Caco-2 (cell line): ENCODE measurements at regions not wholly inside any gene's neighbourhood (a gene's known extent, or its start where the extent isn't known, plus 50 kb on each side); places are given as distances from the start of the nearest gene placed in this dataset.

Experiments used
- BruUV-seq: library from RNA; stranded (reverse); fragments of 400-500 nt; replicated peaks from 2 replicates; lab custom pipeline; 2021; lab: Mats Ljungman, UMichigan
- CTCF ChIA-PET: fragments of 300-600 bp; sonication (Branson Sonifier 250); formaldehyde crosslinking; loops from one replicate; lab custom pipeline; 2022; ENCODE audit warnings: antibody characterized with exemption; lab: Charles Lee
- POLR2A ChIA-PET: fragments of 300-600 bp; sonication (Branson Sonifier 250); formaldehyde crosslinking; loops from one replicate; lab custom pipeline; 2022; ENCODE audit warnings: antibody characterized with exemption; lab: Charles Lee
- DNase-seq, 2 experiments: peaks; one replicate each; pipeline versions ENCODE4 v3.0.0 to v3.0.0-alpha.2; 2020 to 2022
- H3K27me3 ChIP-seq: replicated peaks from 2 replicates; pipeline ENCODE4 v1.6.0; 2011; ENCODE audit warnings: low read length; ENCODE audit not compliant: control insufficient read depth, insufficient read depth
- H3K36me3 ChIP-seq: 2 replicates; pipeline ENCODE4 v1.5.1; 2011; ENCODE audit warnings: low read length; ENCODE audit not compliant: control insufficient read depth, insufficient read depth
- H3K4me1 ChIP-seq: fragments of 250-450 bp; sonication (Bioruptor Pico); 2 replicates; pipeline ENCODE4 v1.5.1; 2020; ENCODE audit warnings: mild to moderate bottlenecking
- H3K4me3 ChIP-seq: 2 replicates; pipeline ENCODE4 v1.5.1; 2011; ENCODE audit warnings: low read depth, mild to moderate bottlenecking, control low read depth, low read length
- H3K9me3 ChIP-seq: fragments of 250-450 bp; sonication (Bioruptor Pico); 2 replicates; pipeline ENCODE4 v1.5.1; 2020; ENCODE audit warnings: mild to moderate bottlenecking, moderate library complexity
- H3K27ac Mint-ChIP-seq: one replicate; pipeline ENCODE4 v1.8.0; 2022; ENCODE audit warnings: mixed read lengths; ENCODE audit not compliant: unreplicated experiment
- H3K27me3 Mint-ChIP-seq: one replicate; pipeline ENCODE4 v1.8.0; 2022; ENCODE audit warnings: mixed read lengths; ENCODE audit not compliant: insufficient read depth, unreplicated experiment
- H3K36me3 Mint-ChIP-seq: one replicate; pipeline ENCODE4 v1.8.0; 2022; ENCODE audit warnings: mild to moderate bottlenecking, mixed read lengths; ENCODE audit not compliant: insufficient read depth, unreplicated experiment
- H3K4me1 Mint-ChIP-seq: one replicate; pipeline ENCODE4 v1.8.0; 2022; ENCODE audit warnings: low read depth, mixed read lengths; ENCODE audit not compliant: unreplicated experiment
- H3K4me3 Mint-ChIP-seq: one replicate; pipeline ENCODE4 v1.8.0; 2022; ENCODE audit warnings: mild to moderate bottlenecking, moderate library complexity, mixed read lengths; ENCODE audit not compliant: unreplicated experiment
- H3K9me3 Mint-ChIP-seq: one replicate; pipeline ENCODE4 v1.8.0; 2022; ENCODE audit warnings: mixed read lengths; ENCODE audit not compliant: unreplicated experiment
- intact Hi-C: fragments of 100-400 bp; cut with micrococcal nuclease; formaldehyde crosslinking; loops from one replicate; pipeline ENCODE4 v1.10.0; 2022; ENCODE audit not compliant: unreplicated experiment
- TF ChIP-seq, protein P1 (sequence below), 2 experiments: fragments of 200-600 bp in 1 of 2; IDR thresholded peaks; 1 replicate in 1 of 2; 2 replicates in 1 of 2; pipeline versions ENCODE4 v1.5.1 to v1.8.0; 2011 to 2022; ENCODE audit warnings: antibody characterized with exemption in 1 of 2, control low read depth in 1 of 2, inconsistent platforms in 1 of 2, low read depth in 1 of 2, low read length in 1 of 2, mild to moderate bottlenecking in 1 of 2, moderate library complexity in 1 of 2; ENCODE audit not compliant: insufficient read depth in 1 of 2, severe bottlenecking in 1 of 2, unreplicated experiment in 1 of 2

DNA sequence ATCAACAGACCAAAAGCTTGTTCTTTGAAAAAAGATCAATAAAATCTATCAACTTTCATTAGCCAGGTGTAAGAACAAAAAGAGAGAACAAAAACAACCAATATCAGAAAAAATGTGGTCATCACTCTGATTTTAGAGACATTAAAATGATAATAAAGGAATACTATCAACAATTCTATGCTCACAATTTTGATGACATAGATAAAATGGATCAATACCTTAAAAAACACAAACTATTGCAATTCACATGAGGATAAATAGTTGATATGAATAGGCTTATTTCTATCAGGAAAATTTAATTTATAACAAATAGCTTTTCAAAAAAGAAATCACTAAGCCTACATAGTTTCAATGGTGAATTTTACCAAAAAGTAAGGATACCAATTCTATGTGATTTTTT is 809.4 kb upstream of the EYS start:
- Mint-ChIP-seq H3K4me3 (no peak overlapping the region), H3K36me3 (no peaks in the 10 kb centered on the region), H3K27ac (no peak overlapping the region), H3K4me1 (no peaks in the 10 kb centered on the region), H3K27me3 (no peaks in the 10 kb centered on the region), H3K9me3 (no peaks in the 10 kb centered on the region)
- ChIA-PET POLR2A (no interaction called here), CTCF (no interaction called here)
- H3K4me3 ChIP-seq = no peak overlapping the region
- H3K4me1 ChIP-seq = no peaks in the 10 kb centered on the region
- no peaks in the 10 kb centered on the region for H3K27me3 ChIP-seq
- BruUV-seq = no TSS peak
- H3K36me3 ChIP-seq = no peaks in the 10 kb centered on the region
- TF ChIP-seq, protein P1, sequence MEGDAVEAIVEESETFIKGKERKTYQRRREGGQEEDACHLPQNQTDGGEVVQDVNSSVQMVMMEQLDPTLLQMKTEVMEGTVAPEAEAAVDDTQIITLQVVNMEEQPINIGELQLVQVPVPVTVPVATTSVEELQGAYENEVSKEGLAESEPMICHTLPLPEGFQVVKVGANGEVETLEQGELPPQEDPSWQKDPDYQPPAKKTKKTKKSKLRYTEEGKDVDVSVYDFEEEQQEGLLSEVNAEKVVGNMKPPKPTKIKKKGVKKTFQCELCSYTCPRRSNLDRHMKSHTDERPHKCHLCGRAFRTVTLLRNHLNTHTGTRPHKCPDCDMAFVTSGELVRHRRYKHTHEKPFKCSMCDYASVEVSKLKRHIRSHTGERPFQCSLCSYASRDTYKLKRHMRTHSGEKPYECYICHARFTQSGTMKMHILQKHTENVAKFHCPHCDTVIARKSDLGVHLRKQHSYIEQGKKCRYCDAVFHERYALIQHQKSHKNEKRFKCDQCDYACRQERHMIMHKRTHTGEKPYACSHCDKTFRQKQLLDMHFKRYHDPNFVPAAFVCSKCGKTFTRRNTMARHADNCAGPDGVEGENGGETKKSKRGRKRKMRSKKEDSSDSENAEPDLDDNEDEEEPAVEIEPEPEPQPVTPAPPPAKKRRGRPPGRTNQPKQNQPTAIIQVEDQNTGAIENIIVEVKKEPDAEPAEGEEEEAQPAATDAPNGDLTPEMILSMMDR (IDR thresholded peaks at IDR 0.05; ENCODE audit: insufficient read depth in 1 of 2, low read depth in 1 of 2, low read length in 1 of 2, severe bottlenecking in 1 of 2, unreplicated experiment in 1 of 2) = no peak
- no peaks in the 10 kb centered on the region for H3K9me3 ChIP-seq
- DNase-seq = no peak
- intact Hi-C loops = no loop called here

DNA sequence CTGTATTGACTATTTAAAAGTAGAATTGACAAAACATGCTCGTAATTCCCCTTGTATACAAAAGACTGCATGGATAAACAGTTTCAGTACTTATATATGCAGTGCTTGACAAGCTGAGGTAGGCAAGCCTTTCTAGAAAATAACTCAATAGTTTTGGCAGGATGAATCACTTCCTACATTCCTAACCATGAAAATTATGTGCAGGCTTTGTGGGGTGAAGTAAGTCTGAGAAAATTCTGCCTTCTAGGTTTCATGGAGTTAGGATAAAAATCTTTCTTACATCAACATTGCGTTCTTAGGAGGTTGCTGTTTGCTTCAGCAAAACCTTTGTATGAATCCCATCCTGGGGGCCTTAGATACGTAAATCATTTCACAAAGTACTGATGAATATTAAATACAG is 801.4 kb upstream of the EYS start:
- intact Hi-C loops = no loop called here
- no peak for DNase-seq
- Mint-ChIP-seq H3K27me3 (no peaks in the 10 kb centered on the region), H3K36me3 (no peaks in the 10 kb centered on the region), H3K9me3 (no peaks in the 10 kb centered on the region), H3K4me3 (no peak overlapping the region), H3K4me1 (no peaks in the 10 kb centered on the region), H3K27ac (no peak overlapping the region)
- BruUV-seq = no TSS peak
- CTCF ChIA-PET = no interaction called here
- Histone ChIP-seq H3K9me3 (no peaks in the 10 kb centered on the region), H3K27me3 (no peaks in the 10 kb centered on the region), H3K4me1 (no peaks in the 10 kb centered on the region), H3K4me3 (no peak overlapping the region), H3K36me3 (no peaks in the 10 kb centered on the region)
- TF ChIP-seq, protein P1 (IDR thresholded peaks at IDR 0.05; ENCODE audit: insufficient read depth in 1 of 2, low read depth in 1 of 2, low read length in 1 of 2, severe bottlenecking in 1 of 2, unreplicated experiment in 1 of 2) = no peak
- POLR2A ChIA-PET = no interaction called here

DNA sequence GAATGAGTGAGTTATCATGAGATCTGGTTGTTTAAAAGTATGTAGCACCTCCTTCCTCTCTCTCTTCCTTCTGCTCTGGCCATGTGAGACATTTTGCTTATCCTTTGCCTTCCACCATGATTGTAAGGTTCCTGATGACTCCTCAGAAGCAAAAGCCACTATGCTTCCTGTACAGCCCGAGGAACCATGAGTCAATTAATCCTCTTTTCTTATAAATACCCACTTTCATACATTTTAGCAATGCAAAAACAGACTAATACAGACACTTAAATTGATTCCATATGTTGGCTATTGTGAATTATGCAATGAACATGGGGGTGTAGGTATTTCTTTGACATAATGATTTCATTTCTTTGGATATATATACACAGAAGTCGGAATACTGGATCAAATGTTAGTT is 792.8 kb upstream of the EYS start:
- no peak for DNase-seq
- Histone ChIP-seq H3K4me3 (no peak overlapping the region), H3K4me1 (no peaks in the 10 kb centered on the region), H3K9me3 (no peaks in the 10 kb centered on the region), H3K27me3 (no peaks in the 10 kb centered on the region), H3K36me3 (no peaks in the 10 kb centered on the region)
- Mint-ChIP-seq H3K36me3 (no peaks in the 10 kb centered on the region), H3K27me3 (no peaks in the 10 kb centered on the region), H3K4me3 (no peak overlapping the region), H3K4me1 (no peaks in the 10 kb centered on the region), H3K27ac (no peak overlapping the region), H3K9me3 (no peaks in the 10 kb centered on the region)
- POLR2A ChIA-PET = no interaction called here
- TF ChIP-seq, protein P1 (IDR thresholded peaks at IDR 0.05; ENCODE audit: insufficient read depth in 1 of 2, low read depth in 1 of 2, low read length in 1 of 2, severe bottlenecking in 1 of 2, unreplicated experiment in 1 of 2) = no peak
- intact Hi-C loops = no loop called here
- CTCF ChIA-PET = no interaction called here
- no TSS peak for BruUV-seq
